HEK293T (cell line): ENCODE measurements at regions not wholly inside any gene's neighbourhood (a gene's known extent, or its start where the extent isn't known, plus 50 kb on each side); places are given as distances from the start of the nearest gene placed in this dataset.

Experiments used
- BHLHE40 ChIP-seq: fragments of 450-650 bp; IDR thresholded peaks from 2 replicates; pipeline ENCODE4 v1.6.1; 2016; ENCODE audit warnings: mild to moderate bottlenecking, moderate library complexity, borderline replicate concordance
- FOXA1 ChIP-seq: fragments of 450-650 bp; IDR thresholded peaks from 2 replicates; pipeline ENCODE4 v1.6.1; 2016; ENCODE audit warnings: mild to moderate bottlenecking
- FOXK2 ChIP-seq: fragments of 450-650 bp; IDR thresholded peaks from 2 replicates; pipeline ENCODE4 v1.6.1; 2016; ENCODE audit warnings: mild to moderate bottlenecking
- NFRKB ChIP-seq: fragments of 450-650 bp; IDR thresholded peaks from 2 replicates; pipeline ENCODE4 v1.6.1; 2016; ENCODE audit warnings: mild to moderate bottlenecking, moderate library complexity
- PKNOX1 ChIP-seq: fragments of 450-650 bp; IDR thresholded peaks from 2 replicates; pipeline ENCODE4 v1.6.1; 2016
- SP1 ChIP-seq: fragments of 450-650 bp; IDR thresholded peaks from 2 replicates; pipeline ENCODE4 v1.6.1; 2017
- SUZ12 ChIP-seq: fragments of 450-650 bp; IDR thresholded peaks from 2 replicates; pipeline ENCODE4 v1.6.1; 2016; ENCODE audit warnings: mild to moderate bottlenecking

GRCh38 chr12:91344408-91344807 is 161.8 kb upstream of the DCN start:
- no peak for TF ChIP-seq FOXK2
- no peak for TF ChIP-seq SUZ12
- TF ChIP-seq BHLHE40: no peak
- no peak for TF ChIP-seq PKNOX1
- TF ChIP-seq NFRKB: no peak
- no peak for TF ChIP-seq FOXA1
- no peak for TF ChIP-seq SP1
